DMS153 treated with DMSO at 0.1 percent for 48 hours (cell line): ENCODE measurements at regions not wholly inside any gene's neighbourhood (a gene's known extent, or its start where the extent isn't known, plus 50 kb on each side); places are given as distances from the start of the nearest gene placed in this dataset.
"Not testable (repeated sequence)": the region's sequence is repeated elsewhere in the genome, so short reads cannot be mapped to it uniquely, and the experiment has no call there.

Source experiments
- DNase-seq: peaks from one replicate; lab custom pipeline; 2025; ENCODE audit not compliant: unreplicated experiment; lab: John Stamatoyannopoulos, UW

DNA sequence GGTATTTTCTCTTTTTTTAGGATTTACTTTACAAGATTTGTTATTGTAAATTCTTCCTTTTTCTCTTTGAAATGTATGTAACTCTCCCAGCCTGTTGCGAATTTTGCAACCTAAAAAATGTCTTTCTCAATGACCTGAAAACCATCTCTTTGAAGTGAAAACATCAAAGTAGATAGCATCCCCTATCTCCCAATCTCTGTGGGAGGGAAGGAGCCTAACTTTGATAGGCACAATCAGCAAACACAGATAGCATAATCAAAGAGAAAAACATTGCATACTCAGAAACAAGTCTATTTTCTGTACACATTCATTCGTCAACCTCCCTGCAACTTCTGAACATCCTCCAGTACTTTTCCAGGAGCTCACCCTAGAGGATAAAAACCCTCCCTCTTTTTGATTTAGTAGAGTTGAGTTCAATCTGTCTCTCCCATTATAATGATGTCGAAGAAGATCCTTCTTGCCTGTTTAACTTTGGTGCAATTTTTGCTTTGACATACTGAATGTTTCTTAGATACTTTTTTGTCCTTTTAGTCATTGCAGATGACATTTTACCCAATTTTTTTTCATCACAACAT is 849.2 kb upstream of the LRFN5 start:
- no peak for DNase-seq

DNA sequence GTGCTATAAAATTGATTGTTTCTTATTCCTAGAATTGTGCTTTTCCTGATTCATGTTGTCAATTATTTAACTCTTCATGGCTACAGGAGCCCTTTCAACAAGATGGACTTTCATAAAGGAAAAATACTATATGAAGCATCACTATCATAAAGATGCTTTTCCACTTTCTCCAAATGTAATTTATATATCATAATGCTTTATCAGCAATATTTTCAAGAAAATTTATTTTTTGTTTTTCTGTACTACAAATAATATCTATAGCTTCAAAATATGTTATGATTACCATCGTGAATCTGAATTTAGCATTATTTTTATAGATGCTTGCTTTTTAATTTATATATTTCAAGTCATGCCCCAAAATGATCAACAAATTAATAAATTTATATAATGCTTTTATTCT is 873.5 kb upstream of the LRFN5 start:
- no peak for DNase-seq

DNA sequence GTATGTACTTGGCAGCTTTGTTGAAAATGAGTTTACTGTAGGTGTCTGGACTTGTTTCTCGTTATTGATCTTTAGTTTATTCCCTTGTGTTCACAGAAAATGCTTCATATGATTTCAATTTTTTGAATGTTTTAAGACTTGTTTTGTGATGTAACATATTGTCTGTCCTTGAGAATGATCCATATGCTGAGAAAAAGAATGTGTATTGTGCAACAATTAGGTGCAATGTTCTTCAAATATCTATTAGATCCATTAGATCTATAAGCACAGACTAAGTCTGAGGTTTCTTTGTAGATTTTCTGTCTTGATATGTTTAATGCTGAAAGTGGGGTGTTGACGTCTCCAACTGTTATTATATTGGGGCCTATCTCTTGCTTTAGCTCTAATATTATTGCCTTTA is 879.6 kb upstream of the LRFN5 start:
- DNase-seq, result no peak

DNA sequence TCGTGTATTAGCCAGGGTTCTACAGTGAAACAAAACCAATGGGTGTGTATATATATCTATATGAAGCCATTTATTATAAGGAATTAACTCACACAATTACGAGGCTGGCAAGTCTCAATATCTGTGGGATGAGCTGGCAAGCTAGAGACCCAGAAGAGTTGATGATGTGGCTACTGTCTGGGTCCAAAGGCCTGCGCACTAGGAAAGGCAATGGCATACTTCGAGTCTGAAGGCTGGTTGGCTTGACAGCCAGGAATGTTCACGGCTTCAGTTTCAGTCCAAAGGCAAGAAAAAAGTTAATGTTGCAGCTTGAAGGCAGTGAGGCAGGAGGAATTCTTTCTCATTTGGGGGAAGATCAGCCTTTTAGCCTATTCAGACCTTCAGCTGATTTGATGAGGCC is 893.3 kb upstream of the LRFN5 start:
- no peak for DNase-seq

DNA sequence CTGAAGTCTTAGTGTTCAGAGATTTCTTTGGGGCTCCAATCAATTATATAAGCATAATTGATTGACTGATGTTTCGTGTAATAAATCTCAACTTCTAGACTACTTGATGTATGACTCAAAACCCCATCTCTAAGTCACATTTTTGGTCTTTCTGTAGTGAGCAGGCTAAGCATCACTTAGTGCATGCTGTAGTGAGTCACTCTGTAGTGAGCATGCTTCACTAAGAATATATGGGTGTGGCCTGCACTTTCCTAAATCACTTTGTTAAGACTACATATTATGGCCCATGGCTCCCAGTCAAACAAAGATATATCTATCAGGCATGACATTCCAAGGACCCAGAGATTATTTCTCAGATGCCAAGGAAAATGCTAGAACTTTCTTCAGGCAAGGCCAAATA is 909.4 kb upstream of the LRFN5 start:
- no peak for DNase-seq

DNA sequence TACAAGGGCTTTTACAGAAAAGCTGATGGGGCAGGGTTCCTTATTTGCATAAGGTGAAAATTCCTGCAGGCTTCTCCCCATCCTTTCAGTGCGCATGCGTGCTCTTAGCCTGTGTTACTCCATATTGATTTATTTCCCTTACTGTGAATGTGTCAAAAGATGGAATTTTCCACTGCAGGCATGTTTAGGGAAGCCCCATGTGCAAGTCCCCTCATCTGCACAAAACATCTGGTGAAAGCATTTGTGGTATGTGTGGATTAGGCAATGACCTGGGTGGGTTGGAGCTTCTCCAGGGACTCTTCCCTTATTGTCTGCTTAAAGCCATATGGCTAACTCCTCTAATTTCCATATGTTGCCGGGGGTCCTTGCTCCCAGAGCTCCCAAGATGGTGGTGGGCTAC is 912.7 kb upstream of the LRFN5 start:
- DNase-seq, result no peak

DNA sequence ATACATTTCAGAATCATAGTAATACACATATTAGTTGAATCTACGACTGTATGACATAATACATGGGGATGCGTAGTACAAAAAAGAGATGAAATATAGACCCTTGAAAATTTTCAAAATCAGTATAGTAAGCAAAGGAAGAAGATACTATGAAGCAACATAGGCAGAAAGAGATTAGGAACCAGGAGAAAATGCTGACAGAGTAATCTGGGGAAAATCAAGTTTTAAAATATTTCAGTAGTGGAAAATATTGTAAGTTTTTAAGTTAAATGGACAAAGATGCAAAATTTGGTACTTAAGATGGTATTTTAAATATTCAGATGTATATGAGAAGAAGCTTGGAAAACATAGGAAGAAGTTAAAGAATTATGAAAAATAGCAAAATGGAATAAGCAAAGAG is 915.6 kb upstream of the LRFN5 start:
- no peak for DNase-seq

DNA sequence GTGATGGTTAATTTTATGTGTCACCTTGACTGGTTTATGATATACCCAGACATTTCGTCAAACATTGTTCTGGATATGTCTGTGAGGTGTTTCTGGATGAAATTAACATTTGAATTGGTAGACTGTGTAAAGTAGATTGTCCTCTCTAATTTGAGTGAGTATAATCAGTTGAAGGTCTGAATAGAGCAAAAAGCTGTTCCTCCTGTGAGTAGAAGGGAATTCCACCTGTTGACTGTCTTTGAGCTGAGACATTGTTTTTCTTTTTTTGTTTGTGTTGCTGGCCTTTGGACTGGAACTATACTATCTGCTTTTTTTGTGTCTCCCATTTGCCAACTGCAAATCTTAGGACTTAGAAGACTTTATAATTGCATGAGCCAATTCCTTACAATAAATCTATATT is 920.9 kb upstream of the LRFN5 start:
- DNase-seq, result no peak

DNA sequence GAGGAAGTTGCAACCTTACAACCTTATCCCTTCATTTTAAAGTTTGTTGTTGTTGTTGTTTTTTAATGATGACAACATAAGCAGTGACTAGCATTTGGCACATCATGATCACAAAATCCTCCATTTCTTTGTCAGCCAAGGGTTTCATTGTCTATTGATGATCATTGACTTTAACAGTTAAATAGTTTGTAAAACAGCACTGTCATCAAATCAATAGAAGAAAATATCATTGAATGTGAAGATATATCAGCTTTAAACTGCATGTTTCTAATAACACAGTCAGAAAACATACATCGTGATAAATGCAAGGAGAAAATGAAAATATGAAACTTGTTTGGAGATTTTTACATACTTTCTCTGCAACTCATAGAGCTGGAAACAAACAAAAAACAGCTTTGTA is 922.3 kb upstream of the LRFN5 start:
- no peak for DNase-seq

DNA sequence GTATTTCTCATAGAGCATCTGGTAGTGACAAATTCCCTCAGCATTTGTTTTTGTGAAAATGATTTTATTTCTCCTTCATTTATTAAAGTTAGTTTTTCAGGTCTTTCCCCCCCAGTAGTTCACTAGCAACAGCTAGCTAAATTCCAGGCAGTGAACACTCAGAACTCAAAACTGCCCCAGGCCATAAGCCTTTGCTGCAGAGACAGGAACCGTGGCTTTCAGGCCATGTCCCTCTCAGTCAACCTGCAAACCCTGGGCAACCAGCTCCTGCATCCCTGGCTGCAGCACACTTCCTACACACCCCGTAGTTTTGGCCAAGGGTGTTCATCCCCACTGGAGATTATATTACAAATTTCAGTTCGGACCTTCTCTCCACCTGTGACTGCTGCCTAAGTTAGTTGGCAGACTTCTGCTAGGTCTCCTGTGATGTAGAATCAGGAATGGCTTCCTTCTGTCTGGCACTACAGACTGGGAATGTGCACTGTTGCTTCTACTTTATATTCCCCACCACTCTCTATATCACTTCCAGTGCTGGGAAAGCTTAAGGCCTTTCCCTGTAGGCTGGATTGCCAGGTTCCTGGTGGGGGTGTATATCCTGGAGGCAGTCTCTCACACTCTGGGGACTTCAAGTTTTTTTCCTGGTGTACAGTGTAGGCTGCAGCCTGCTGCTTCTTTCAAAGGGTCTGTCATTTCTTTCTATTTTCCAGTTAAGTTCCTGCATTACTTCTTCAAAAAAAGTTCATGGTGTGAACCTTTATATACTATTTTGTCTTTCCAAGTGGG is 924.4 kb upstream of the LRFN5 start:
- no peak for DNase-seq

DNA sequence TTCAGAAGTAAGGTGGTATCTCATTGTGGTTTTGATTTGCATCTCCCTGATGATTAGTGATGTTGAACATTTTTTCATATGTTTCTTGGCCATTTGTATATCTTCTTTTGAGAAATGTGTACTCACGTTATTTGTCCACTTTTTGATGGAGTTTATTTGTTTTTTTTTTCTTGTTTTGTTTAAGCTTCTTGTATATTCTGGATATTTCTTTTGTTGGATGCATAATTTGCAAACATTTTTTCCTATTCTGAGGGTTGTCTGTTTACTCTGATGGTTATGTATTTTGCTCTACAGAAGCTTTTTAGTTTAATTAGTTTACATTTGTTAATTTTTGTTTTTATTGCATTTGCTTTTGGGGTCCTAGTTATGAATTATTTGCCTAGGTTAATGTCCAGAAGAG is 927.4 kb upstream of the LRFN5 start:
- DNase-seq, result no peak

DNA sequence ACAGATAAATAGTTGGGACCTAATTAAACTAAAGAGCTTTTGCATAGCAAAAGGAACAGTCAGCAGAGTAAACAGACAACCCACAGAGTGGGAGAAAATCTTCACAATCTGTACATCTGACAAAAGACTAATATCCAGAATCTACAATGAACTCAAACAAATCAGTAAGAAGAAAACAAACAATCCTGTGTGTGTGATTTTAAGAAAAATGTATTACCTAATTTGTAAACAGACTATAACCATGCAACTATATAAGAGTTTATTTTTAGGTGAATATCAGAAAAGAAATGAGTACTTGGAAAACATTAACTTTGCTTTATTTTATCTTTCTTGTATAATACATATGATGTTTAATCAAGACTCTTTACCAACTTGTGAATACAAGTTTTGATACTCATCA is 929.5 kb upstream of the LRFN5 start:
- not testable (repeated sequence) for DNase-seq

DNA sequence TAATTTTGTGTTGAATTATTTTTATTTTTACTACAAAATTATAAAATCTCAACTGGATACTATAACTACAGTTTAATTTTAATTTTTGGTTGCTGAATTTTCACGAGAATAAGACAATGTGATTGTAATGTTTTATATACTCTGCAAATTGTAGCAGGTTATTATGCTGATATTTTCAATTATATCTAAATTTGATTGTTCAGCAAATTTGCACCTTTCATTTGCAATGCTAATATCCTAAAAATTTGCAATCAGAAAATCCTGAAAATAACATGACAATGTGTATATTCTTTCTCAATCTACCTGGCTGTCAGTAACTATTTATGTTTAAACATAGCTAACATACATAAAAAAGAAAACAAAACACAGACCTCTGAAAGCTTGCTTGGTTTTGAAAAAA is 932.2 kb upstream of the LRFN5 start:
- DNase-seq, result no peak

DNA sequence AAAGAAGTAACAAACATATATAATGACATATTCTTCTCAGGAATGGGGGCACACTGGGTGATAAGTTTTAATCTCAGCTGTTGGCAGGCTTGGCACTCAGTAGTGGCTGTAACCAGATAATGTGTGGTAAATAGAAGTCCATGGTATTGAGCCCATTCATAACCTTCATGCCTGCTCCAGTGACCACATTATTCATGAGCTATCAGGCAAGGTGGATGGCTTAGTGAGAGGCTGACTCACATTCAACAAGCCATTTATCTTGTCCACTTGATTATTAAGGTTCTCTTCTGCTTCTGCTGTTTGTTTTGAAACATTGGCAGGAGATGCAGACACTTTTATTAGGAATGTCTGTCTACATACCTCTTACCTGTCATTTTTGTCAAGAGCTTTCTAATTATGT is 950.4 kb upstream of the LRFN5 start:
- DNase-seq, result no peak

DNA sequence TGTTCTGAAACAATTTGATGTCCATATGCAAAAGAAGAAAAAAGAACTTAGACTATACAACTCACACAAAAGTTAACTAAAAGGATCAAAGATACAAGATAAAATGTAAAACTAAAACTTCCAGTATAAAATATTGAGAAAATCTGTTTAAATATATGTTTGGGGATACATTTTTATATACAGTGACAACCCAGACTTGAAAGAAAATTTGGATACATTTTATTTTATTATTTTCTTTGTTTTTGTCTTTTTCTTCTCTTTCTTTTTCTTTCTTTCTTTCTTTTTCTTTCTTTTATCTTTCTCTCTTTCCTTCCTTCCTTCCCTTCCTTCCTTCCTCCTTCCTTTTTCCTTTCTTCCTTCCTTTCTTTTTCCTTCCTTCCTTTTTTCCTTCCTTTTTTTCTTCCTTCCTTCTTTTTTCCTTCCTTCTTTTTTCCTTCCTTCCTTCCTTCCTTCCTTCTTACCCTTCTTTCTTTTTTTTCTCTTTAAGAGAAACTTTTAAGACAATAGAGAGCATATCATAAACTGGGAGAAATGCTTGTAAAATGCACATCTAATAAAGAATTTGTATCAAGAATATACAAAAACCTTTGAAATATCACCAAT is 954.5 kb upstream of the LRFN5 start:
- DNase-seq, result no peak

DNA sequence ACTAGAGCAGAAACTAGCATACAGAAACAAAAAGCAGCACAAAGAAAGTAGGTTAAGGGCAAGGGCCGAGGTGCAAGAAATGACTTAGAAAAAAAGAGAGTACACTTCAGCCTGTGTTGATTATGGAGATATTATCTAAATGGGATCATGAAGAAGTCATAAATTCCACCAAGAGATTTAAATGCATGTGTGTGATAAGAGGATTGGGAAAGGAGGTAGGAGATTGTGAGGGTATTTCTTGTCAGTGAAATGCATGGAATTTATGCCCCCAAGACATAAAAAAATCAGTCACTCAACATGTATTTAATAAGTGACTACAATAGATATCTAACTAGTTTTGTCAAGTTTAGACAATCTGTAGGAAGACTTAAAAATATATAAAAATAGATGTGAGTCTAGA is 976.2 kb upstream of the LRFN5 start:
- DNase-seq, result no peak

DNA sequence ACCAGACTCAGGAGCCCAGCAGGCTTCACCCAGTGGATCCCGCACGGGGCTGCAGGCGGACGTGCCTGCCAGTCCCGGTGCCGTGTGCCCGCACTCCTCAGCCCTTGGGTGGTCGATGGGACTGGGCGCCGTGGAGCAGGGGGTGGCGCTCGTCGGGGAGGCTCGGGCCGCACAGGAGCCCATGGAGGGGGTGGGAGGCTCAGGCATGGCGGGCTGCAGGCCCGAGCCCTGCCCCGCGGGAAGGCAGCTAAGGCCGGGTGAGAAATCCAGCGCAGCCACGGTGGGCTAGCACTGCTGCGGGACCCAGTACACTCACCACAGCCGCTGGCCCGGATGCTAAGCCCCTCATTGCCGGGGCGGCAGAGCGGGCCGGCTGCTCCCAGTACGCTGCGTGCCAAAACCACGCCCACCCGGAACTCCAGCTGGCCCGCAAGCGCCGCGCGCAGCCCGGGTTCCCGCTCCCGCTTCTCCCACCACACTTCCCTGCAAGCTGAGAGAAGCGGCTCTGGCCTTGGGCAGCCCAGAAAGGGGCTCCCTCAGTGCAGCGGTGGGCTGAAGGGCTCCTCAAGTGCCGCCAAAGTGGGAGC is 977.0 kb upstream of the LRFN5 start:
- not testable (repeated sequence) for DNase-seq

DNA sequence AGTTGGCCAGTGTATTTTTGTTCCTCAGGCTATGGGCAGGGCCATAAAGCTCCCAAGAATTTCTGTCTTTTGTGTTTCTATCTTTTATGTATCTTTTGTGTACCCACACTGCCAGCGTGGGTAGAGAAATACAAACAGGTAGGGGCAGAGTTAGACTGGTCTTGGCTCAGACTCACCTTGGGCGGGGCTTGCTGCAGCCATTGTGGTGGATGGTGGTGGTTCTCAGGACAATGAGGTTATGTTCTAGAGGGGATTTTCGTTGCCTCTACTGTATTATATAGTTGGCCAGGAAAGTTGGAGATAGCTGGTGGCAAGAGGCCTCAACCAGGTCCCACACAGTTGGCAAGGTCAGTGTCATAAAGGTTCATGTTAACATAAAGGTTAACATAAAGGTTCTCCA is 977.5 kb upstream of the LRFN5 start:
- no peak for DNase-seq

DNA sequence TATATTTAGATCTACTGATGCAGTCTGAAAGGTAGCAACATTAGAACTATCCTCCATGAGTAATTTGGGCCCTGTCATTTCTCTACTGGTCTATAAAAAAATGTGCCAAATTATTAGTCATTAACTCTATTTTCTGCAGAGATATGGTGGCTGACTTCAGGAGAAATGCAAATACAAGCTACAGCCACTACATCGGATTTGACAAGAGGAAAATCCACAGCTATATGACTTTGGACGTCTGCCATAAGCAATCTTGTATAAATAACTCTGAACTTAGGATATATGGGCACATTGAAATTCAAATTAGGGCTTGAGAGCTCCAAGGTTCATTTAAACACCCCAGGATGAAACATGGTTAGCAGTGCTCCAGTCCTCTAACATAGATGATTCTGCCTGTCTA is 983.0 kb upstream of the LRFN5 start:
- DNase-seq, result peak; percentile 8

DNA sequence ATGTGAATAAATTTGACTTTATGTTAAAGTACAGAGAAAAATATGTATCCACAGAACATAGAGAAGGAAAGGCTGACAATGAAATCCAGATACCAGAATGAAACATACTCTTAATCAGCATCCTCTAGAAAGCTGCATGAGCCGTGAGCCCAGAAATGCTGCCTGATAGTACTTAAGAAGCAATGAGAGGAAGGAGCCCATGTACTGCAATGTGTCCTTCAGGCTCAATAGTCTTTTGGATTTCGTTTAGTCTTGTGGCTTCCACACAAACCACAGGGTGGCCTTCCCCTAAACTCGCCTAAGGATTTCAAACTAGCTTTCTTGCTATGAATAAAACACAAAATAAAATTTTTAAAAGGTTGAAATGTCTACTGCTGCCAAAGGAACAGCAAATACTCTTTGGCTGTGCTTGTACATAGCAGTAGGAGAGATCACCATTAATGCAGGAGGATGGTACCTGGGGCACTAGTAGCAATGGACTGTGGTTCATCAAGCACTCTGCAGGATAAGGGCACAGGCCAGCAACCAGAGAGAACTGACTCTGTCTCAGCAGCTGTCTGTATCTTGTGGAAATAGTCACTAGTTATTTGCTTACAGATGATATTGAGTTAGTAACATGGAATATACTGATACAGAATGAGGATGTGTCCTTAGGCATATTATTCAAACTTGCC is 988.3 kb upstream of the LRFN5 start:
- DNase-seq, result no peak

DNA sequence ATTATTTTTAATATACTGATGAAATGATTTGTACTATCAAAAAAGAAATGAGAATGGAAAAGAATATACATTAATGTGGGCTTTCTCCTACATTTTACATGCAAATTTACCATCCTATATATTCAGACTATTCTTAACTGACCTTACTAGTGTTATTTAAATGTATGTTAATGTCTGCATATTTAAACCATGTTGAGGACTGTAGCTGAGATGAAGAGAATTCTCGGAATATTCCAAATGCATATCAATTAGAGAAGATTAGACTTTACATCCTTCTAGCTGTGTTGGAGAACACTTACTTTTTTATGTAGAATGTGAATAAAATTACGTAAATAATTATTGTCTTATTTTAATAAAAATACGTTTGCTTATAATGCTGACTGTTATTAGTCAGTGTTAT is 990.1 kb upstream of the LRFN5 start:
- no peak for DNase-seq

DNA sequence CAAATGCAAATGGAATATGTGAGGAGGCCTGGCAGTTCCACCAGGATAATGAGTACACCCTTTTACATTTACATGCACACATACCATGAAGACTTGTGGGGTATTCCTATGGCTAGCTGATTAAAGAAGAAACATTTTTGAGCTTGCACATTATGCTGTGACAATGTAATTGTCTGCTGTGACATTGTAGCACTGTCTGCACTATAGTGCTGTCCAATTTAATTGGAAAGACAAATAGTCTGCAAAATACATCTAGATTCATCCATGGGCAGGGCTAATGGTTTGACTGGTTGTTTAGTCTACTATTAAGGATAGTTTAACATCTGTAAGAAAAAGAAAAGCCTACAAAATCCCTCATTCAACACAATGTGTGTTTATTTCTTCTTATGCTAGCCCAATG is 1005.6 kb upstream of the LRFN5 start:
- DNase-seq, result no peak
